ENCODE measurements at regions not wholly inside any gene's neighbourhood (a gene's known extent, or its start where the extent isn't known, plus 50 kb on each side); places are given as distances from the start of the nearest gene placed in this dataset.
"Not testable (repeated sequence)": the region's sequence is repeated elsewhere in the genome, so short reads cannot be mapped to it uniquely, and the experiment has no call there.

- no peak for TF ChIP-seq CTCF (IDR thresholded peaks at IDR 0.05; ENCODE audit: insufficient read depth, low read depth, low read length, missing control alignments)
- DNase-seq (ENCODE audit: low read depth): no peak
- no peak overlapping the region for H3K4me3 ChIP-seq (ENCODE audit: low read length)
Observed at GRCh38 chr19:28359431-28360414, 853.2 kb downstream of the UQCRFS1 start.

GRCh38 chr19:28358633-28359032 lies 854.3 kb downstream of the UQCRFS1 start:
- TF ChIP-seq CTCF (IDR thresholded peaks at IDR 0.05; ENCODE audit: insufficient read depth, low read depth, low read length, missing control alignments): no peak
- DNase-seq (ENCODE audit: low read depth): no peak
- H3K4me3 ChIP-seq (ENCODE audit: low read length): no peak overlapping the region

GRCh38 chr19:28351761-28352160 lies 861.2 kb downstream of the UQCRFS1 start:
- no peak for DNase-seq (ENCODE audit: low read depth)
- TF ChIP-seq CTCF (IDR thresholded peaks at IDR 0.05; ENCODE audit: insufficient read depth, low read depth, low read length, missing control alignments): no peak
- no peak overlapping the region for H3K4me3 ChIP-seq (ENCODE audit: low read length)

- not testable (repeated sequence) for DNase-seq (ENCODE audit: low read depth); H3K4me3 ChIP-seq (ENCODE audit: low read length)
Observed at GRCh38 chr19:28351321-28351720, 861.6 kb downstream of the UQCRFS1 start.

- DNase-seq (ENCODE audit: low read depth): no peak
- no peak overlapping the region for H3K4me3 ChIP-seq (ENCODE audit: low read length)
- no peak for TF ChIP-seq CTCF (IDR thresholded peaks at IDR 0.05; ENCODE audit: insufficient read depth, low read depth, low read length, missing control alignments)
Observed at GRCh38 chr19:28350673-28351072, 862.3 kb downstream of the UQCRFS1 start.

GRCh38 chr19:28350037-28350436 lies 862.9 kb downstream of the UQCRFS1 start:
- H3K4me3 ChIP-seq (ENCODE audit: low read length): no peak overlapping the region
- no peak for DNase-seq (ENCODE audit: low read depth)
- TF ChIP-seq CTCF (IDR thresholded peaks at IDR 0.05; ENCODE audit: insufficient read depth, low read depth, low read length, missing control alignments): no peak

- H3K4me3 ChIP-seq (ENCODE audit: low read length): no peak overlapping the region
- DNase-seq (ENCODE audit: low read depth): no peak
- no peak for TF ChIP-seq CTCF (IDR thresholded peaks at IDR 0.05; ENCODE audit: insufficient read depth, low read depth, low read length, missing control alignments)
Observed at GRCh38 chr19:28349604-28350003, 863.3 kb downstream of the UQCRFS1 start.

Measured in epithelial cell of esophagus (primary cell).